ENCODE measurements at regions not wholly inside any gene's neighbourhood (a gene's known extent, or its start where the extent isn't known, plus 50 kb on each side); places are given as distances from the start of the nearest gene placed in this dataset.

DNA sequence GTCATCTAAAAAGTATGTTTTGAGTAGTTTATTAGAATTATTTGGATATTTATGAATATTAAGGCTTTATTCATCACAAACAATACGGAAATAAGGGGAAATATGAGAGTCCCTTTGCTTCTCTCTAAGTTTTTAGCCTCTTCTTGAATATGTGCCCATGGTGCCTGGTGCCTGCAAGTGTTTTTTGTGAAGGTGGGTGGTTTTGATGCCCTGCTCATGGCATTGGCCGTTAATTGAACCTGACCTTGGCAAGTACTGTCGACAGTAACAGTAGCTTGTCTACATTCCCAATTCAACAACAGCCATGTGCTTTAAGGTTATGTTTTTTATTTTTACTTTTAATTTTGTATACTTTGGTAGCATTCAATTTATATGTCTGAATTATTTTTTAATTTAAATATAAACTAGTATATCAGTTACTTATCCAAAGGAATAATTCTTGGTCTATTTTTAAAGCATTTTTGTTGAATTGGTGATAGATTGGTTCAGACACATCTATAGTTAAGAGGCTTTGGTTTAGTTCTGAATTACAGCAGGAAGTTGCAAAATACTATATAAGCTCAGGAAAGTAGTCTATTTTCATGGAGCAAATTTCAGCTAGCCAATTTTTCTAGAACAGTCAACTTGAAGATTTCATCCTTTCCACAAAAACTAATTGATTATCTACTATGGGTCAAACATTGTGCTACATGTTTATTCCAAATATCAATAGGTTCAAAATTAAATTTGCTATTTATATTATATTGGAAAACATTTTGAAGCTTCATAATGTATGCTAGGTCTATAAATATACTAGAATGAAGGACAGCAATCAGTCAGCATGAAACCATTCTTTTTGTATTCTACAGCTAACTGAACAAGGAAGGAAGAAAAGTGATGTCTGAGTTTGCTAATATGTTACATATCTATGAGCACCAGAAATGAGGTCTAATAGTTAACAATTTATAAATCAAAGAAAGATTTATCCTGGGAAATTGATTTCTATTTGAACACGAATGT is 184.4 kb downstream of the MRPL39 start:
- DNase-seq, result no peak

DNA sequence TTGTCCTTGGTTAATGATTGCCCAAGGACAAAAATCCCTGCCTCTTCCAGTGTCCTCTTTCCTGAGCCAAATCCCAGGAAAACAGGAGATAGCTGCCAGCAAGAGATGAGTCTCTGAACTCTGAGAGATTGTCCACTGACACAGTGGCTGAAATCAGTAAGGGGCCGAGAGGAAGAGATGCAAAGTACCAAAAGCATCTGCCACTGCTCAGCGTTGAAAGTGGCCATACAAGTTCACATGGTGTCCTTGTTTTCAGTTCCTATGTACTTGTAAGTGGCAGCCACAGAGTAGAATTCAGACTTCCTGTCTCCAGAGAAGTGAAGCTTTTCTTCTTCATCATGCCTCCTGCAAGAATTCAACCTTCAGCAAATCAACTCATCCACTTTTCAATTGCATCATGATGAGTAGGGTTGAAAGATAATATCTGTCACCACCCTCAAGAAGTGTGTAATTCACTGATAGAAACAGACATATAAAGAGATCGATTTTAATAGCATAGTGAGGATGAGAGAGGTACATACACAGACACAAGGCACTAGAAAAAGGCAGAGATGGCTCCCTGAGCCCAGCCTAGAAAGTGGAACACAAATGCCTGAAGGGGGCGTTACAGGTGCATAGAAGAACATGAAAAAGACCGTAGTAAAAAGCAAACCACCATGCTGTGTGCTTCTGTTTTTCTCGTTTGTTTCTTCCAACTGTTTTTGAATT is 185.8 kb downstream of the MRPL39 start:
- DNase-seq, result peak; percentile 60

DNA sequence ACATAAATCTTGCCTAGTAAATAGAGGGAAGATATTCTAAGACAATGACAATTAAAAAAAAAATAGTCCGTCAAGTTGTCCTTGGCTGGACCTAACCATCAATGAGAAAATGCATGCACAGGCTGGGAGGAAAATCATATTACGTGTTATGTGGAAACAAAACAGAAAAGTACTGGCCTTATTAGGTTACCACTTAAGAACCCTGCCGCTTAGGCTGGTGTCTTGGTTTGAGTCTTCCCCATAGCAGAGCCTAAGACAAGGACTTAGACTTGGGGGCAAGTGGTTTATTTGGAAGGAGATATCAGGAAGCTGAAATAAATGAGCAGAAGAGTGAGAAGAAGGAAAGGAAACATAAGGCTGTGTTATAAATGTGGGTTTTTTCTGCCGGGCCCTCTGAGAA is 186.4 kb downstream of the MRPL39 start:
- no peak for DNase-seq

DNA sequence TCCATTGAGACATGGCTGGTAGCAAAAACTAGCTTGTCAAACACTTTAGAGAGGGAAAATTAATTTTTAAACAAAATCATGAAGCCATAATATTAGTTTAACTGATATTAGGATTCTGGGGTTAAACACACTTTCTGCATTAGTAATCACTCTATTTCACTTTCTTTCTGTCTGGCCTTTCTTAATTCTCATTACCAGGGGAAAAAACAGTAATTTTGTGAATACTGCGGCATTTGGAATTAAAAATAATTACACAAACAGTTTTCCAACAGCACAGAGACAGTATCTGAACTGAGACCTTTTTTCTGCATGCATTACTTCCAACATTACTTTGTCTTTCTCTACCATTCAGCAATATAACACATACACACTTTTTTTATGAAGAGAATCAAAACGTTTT is 190.6 kb downstream of the MRPL39 start:
- DNase-seq, result no peak

DNA sequence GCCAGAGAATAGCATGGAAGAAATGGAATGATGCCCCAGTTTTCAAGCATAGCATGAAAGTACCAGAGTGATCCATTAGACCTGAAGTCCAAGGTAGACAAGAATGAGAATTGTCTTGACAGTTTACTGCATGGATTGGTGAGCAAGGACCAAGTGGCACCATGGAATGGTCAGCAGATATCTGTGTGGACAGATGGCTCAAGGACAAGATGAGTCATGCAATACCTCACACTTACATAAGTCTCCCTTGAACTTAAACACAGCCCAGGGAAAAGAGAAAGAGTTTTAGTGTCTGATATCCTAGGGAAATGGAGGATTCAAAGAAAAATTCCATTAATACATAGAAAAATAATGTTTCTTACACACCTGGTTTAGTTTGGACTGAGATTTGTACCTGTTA is 195.2 kb downstream of the MRPL39 start:
- no peak for DNase-seq

DNA sequence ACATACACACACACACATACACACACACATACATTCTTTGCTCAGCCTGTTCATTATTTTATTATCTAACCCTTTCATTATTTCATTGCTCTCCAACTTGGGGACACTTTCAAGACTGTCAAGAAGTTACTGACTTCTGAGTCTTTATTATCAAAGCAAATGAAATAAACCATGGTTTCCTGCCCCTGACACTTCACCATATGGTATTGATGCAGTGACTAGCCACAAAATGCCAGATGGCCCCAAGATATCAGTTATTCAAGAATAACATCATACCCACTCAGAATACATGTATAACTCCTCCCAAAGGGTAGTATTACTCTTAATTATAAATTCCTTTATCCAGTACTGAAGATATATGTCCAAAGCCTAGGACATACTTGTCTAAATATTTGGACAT is 197.3 kb downstream of the MRPL39 start:
- no peak for DNase-seq

DNA sequence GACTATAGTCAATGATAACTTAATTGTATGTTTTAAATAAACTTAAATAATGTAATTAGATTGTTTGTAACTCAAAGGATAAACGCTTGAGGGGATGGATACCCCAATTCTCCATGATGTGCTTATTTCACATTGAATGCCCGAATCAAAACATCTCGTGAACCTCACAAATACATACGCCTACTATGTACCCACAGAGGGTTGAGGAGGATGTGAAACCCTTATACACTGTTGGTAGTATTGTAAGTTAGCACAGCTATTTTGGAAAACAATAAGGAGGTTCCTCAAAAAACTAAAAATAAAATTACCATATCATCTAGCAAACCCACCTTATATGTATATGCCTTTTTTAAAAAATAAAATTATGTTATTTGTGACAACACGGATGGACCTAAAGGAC is 198.6 kb downstream of the MRPL39 start:
- DNase-seq, result no peak

DNA sequence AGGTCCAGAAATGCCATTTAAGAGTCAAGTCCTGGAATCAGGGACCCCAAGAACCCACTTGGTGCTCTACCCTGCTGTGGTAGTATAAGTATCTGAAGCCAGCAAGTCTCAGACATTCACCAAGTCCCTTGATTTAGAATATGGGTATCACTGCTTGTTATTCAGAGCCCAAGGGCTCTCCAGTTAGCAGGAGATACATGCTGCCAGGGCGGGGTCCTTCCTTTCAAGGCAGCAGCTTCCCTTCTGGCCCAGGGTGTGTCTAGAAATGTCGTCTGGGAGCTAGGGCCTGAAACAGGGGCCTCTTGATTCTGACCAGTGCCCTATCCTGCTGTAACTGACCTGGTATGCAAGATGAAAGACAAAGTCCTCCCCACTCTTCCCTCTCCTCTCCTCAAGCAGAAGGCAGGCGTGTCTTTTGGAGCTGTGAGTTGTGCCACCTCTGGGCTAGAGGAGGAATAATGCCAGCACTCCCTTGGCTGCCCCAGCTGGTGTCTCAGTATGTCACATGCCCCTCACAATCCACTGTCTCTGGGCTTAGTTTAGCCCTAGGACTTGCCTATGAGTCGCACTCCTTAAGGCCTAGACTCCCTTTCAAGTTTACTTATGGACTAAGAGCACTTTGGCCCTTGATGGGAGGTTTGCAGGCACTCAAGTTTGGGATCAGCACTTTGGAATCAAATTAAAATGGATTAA is 200.2 kb downstream of the MRPL39 start:
- no peak for DNase-seq

DNA sequence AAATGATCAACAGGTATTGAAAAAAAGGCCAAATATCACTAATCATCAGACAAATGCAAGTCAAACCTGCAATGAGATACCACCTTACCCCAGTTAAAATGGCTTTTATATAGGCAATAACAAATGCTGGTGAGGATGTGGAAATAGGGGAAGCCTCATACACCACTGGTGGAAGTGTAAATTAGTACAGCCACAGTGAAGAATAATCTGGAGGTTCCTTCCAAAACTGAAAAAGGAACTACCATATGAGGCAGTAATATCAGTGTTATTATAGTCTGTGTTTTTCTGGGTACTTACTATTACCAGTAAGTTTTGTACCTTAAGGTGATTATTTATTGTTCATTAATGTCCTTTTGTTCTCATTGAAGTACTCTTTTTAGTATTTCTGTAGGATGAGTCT is 201.3 kb downstream of the MRPL39 start:
- no peak for DNase-seq

DNA sequence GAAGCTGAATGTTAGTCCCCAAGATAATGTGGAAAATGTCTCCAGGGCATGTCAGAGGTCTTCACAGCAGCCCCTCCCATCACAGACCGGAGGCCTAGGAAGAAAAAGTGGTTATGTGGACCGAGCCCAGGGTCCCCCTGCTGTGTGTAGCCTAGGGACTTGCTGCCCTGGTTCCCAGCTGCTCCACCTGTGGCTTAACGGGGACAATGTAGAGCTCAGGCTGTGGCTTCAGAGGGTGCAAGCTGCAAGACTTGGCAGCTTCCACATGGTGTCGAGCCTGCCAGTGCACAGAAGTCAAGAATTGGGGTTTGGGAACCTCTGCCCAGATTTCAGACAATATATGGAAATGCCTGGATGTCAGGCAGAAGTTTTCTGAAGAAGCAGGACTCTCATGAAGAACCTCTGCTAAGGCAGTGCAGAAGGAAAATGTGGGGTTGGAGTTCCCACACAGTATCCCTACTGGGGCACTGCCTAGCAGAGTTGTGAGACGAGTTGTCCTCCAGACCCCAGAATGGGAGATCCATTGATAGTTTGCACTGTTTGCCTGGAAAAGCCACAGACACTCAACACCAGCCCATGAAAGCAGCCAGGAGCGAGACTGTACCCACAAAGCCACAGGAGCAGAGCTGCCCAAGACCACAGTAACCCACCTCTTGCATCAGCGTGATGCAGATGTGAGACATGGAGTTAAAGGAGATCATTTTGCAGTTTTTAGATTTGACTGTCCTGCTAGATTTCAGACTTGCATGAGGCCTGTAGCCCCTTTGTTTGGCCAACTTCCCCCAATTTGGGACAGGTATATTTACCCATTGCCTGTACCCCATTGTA is 204.9 kb downstream of the MRPL39 start:
- no peak for DNase-seq

DNA sequence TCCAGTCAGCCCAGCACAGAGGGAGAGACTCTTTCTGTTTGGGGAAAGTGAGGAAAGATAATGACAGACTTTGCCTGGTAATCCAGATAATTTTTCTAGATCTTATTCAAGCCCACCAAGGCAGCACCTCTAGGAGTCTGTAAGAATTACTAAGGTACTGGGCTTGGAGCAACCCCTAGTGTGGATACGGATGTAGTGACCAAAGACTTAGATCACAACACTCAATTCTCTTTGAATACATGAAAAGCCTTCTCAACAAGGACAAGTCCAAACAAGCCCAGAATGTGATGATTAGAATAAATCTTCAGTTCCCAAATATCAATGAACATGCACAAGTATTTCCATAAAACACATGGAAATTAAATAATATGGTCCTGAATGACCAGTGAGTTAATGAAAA is 206.9 kb downstream of the MRPL39 start:
- no peak for DNase-seq

DNA sequence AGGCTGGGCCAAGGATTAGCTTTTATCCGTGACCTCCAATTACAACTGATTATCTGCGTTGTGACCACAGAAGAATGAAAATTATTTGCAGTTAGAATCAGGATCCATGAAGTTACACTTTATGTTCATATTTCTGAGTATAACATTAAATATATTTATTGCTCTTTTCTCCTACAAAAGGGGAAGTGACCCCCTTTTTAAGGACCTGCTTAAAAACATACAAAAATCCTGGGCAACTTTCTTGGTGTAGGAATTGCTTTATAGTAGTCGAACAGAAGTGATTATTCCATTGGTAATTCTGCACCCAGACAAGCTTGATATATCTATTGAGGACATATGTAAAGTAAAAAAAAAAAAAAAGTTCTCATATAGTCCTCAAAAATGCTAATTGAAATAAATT is 208.7 kb downstream of the MRPL39 start:
- no peak for DNase-seq

DNA sequence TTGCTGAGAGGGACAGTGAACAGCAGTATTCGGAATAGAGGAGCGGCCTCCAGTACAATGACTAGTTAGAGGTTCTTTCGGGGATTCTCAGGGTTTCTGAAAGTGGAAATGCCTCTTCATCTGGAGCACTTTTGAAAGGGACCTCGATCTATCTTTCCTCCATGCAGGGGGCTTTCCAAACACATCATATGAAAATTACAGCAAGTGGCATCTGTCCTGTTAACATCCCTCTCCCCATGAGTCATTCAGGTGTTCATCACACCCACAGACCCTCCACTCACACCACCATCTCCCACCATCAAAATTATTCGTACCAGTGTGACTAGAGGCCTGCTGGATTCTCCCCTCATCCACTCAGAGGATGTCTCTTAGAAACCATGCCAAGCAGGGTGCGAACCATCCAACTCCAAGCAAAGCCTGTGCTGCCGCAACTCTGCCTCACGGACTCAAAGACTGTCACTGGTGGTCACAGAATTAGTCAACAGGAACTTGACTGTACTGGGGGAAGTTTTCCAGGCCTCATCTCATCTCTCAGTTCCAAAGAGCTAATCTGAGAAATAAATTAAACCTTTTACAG is 211.1 kb downstream of the MRPL39 start:
- no peak for DNase-seq

DNA sequence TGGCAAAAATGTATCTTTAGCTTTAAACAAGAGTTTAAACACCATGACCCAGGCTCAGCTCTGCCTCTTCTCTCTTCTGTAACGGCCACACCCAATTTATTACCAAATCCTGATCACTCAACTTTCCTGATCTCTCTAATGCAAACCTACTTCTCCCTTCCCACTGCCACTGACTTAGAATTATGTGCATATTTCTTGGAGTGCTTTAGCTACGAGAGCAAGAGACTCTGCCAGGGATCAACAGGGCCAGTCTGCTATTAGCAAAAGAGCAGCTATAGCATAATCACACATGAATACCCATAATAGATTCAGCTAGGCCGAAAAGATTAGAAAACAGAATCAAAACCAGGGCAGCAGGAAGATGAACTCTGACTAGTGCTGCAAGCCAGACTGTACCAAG is 215.5 kb downstream of the MRPL39 start:
- no peak for DNase-seq

DNA sequence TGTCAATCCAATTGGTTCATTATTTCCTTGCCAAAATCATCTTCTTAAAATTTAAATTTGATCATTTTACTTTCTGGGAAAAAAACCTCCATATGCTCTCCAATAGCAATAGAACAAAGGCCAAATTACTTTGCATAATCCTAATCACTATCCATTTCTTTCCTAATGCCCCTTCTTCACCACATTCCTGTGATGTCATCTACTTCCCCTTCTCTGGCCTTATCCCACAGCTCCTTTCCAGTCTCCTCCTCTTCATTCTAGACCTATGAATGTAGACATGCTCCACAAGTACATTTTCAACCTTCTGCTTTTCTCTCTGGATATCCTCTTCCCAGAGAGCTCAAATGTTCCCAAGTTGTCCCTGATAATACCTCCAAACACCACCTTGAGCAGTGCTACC is 216.6 kb downstream of the MRPL39 start:
- DNase-seq, result no peak

DNA sequence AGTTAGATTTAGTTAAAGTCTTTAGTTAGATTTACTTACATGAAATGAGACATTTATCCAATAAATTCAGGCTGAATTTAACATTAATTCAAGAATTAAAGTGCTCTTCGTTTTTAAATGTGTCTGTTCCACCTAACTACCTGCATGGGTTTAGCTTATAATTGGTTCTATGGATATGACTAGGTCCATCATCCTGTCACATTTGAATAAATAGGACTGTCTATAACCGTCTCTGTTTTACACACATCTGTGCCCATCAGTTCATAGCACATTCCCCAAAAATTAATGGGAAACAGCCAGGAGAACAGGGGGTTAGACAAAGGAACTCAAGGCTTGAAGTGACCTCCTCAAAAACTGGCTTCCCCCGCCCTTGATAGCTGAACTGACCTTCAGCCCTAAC is 219.6 kb downstream of the MRPL39 start:
- no peak for DNase-seq

DNA sequence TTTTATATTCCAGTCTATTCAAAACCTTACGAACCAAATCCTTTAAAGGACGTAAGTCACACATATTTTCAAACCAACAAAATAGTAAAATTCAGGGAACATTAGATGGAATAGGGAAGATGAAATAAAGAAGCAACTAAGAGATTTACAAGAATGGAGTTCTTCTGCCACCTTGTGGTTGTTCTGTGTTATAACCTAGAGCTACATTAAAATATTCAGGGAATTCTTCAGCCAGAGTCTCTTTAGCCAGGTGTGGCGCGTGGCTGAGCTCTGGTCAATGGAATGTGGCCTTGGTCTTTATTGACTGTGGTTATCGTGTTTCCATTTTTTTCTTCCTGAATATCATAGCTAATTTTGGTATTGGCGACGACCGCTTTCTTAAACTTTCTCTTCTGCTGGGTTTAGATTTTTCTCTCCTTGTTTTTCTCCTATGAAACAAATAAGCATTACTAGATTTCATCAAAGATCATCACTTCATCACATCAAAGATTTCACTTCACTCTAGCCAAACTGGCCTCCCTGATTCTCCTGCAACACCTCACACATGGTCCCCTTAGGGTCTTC is 221.3 kb downstream of the MRPL39 start:
- peak; percentile 70 for DNase-seq

DNA sequence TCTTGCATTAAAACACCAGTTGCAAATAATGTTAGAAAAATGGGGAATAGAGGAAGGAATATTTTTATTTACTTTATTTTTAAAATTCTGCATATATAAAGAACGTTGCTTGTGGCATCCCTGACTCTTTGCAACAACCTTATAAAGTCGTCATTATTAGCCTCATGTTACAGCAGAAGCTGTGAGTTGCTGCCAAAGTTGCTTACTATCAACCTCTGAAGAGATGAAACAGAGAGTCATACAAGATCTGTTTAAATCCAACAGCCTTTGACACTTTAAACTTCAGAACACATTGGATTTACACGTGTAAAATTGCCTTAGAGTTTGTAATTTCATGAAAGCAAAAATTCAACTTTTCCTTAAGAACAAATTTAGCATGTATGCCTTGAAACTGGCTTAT is 221.9 kb downstream of the MRPL39 start:
- DNase-seq, result no peak

DNA sequence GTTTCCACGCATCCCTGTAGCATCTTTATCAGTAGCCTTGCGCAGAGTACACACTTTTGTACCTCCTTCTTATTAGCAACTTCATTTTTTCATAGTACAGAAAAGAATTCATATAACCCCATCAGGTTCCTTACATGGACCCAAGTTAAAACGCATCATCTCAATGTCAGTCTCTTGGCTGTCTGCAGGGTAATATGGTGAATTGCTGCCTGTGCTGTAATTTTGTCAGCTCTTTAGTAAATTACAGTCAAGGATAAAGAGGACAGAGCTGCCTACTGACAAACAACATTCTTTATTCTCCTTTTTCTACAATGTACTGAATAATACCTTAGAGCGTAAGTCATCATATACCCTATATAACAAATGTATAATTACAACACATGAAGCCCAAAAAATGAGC is 222.5 kb downstream of the MRPL39 start:
- DNase-seq, result no peak

DNA sequence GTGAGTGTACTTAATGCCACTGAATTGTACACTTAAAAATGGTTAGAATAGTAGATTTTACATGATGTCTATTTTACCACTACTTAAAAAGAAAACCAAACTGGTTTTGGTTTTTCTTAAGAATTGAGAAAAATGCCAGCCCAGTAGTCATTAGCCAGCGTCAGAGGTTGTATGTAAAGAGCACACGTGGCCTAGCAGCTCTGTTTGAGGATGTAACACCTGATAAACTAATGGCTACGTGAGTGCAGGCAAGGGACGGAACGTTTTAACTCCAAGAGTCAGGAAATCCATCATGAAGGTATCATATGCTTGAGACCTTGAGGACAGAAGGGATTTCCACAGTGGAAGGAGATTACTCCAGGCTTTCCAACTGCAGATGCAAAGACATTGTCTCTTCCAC is 223.7 kb downstream of the MRPL39 start:
- DNase-seq, result no peak

DNA sequence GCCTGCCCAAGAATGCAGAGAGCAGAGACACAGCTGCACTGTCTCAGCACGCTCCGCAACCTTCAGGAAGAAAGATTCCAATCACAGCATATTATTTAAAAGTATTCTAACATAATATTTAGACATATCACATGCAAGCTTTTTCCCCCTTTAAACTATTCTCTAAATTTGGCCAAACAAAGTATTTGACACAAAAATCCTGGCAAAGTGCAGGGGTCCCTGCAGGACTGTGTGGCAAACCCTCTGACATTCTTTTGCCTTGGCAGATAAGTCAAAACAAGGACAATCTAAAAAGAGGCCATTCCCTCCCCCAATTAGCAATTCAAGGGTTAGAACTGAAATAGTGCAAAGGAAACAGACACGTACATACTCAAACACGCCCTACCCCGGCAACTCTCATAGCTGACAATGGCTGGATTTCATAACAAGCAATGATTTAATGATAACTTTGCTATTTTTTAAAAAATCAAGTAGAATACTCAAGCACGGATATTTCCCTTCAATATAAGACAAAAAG is 225.3 kb downstream of the MRPL39 start:
- no peak for DNase-seq

DNA sequence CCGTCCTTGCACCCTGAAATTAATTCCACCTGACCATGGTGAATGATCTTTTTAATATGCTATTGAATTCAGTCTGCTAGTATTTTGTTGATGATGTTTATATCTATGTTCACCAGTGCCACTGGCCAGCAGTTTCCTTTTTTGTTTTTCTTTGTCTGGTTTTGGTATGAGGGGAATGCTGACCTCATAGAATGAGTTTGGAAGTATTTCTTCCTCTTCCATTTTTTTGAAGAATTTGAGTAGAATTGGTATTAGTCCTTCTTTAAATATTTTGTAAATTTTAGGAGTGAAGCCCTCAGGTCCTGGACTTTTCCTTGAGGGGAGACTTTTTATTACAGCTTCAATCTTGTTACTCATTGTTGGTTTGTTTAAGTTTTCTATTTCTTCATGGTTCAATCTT is 231.6 kb downstream of the MRPL39 start:
- DNase-seq, result peak; percentile 64

Measured in fibroblast of skin of right biceps (primary cell).